Fibroblast of lung (primary cell): ENCODE measurements at regions not wholly inside any gene's neighbourhood (a gene's known extent, or its start where the extent isn't known, plus 50 kb on each side); places are given as distances from the start of the nearest gene placed in this dataset.

Experiments
- DNase-seq, 2 donors: peaks; one replicate each; pipeline versions ENCODE4 v3.0.0 to v3.0.0-alpha.2; 2010; ENCODE audit warnings: low read depth in 2 of 2
- H2AFZ ChIP-seq: 2 replicates; pipeline ENCODE4 v1.5.1; 2012; ENCODE audit warnings: low read length, control low read depth, inconsistent platforms
- H3K27ac ChIP-seq: 2 replicates; pipeline ENCODE4 v1.5.1; 2011; ENCODE audit warnings: low read length, control low read depth; ENCODE audit not compliant: insufficient read depth
- H3K27me3 ChIP-seq: 2 replicates; pipeline ENCODE4 v1.5.1; 2011; ENCODE audit warnings: mild to moderate bottlenecking, low read length; ENCODE audit not compliant: control insufficient read depth, insufficient read depth
- H3K36me3 ChIP-seq: 2 replicates; pipeline ENCODE4 v1.5.1; 2011; ENCODE audit warnings: low read length; ENCODE audit not compliant: control insufficient read depth, insufficient read depth
- H3K4me1 ChIP-seq: 2 replicates; pipeline ENCODE4 v1.5.1; 2011; ENCODE audit warnings: low read length; ENCODE audit not compliant: control insufficient read depth, insufficient read depth; ENCODE audit errors: extremely low read depth
- H3K4me2 ChIP-seq: 2 replicates; pipeline ENCODE4 v1.5.1; 2011; ENCODE audit warnings: low read length, control low read depth; ENCODE audit not compliant: insufficient read depth; ENCODE audit errors: extremely low read depth
- H3K4me3 ChIP-seq, 4 experiments: fragments of 200-600 bp in 1 of 4; sonication (generic) in 1 of 4; replicated peaks in 1 of 4; 2 replicates each; pipeline ENCODE4 v1.5.1; 2011 to 2016; ENCODE audit warnings: low read length in 4 of 4, low read depth in 3 of 4, mild to moderate bottlenecking in 3 of 4, control low read depth in 2 of 4, inconsistent platforms in 1 of 4, mixed read lengths in 1 of 4; ENCODE audit not compliant: insufficient read depth in 1 of 4; ENCODE audit errors: control extremely low read depth in 1 of 4
- H3K79me2 ChIP-seq: 2 replicates; pipeline ENCODE4 v1.5.1; 2012; ENCODE audit warnings: mild to moderate bottlenecking, low read length, inconsistent platforms; ENCODE audit not compliant: control insufficient read depth, insufficient read depth
- H3K9ac ChIP-seq: 2 replicates; pipeline ENCODE4 v1.5.1; 2011; ENCODE audit warnings: mild to moderate bottlenecking, low read length, control low read depth; ENCODE audit not compliant: insufficient read depth
- H3K9me3 ChIP-seq: 2 replicates; pipeline ENCODE4 v1.5.1; 2012; ENCODE audit warnings: low read depth, low read length; ENCODE audit not compliant: control insufficient read depth, insufficient read depth
- H4K20me1 ChIP-seq: 2 replicates; pipeline ENCODE4 v1.5.1; 2011; ENCODE audit warnings: low read length; ENCODE audit not compliant: control insufficient read depth, insufficient read depth; ENCODE audit errors: extremely low read depth
- EZH2 ChIP-seq: IDR thresholded peaks from 2 replicates; pipeline ENCODE4 v1.5.1; 2012; ENCODE audit warnings: low read length, control low read depth, mild to moderate bottlenecking; ENCODE audit errors: missing control alignments
- TF ChIP-seq, protein P1 (sequence below), 2 donors: IDR thresholded peaks in 1 of 2; conservative IDR thresholded peaks in 1 of 2; 1 replicate in 1 of 2; 2 replicates in 1 of 2; pipeline ENCODE4 v1.5.1; 2011 to 2012; ENCODE audit warnings: low read length in 2 of 2, control low read depth in 1 of 2, inconsistent platforms in 1 of 2, low read depth in 1 of 2, mild to moderate bottlenecking in 1 of 2

DNA sequence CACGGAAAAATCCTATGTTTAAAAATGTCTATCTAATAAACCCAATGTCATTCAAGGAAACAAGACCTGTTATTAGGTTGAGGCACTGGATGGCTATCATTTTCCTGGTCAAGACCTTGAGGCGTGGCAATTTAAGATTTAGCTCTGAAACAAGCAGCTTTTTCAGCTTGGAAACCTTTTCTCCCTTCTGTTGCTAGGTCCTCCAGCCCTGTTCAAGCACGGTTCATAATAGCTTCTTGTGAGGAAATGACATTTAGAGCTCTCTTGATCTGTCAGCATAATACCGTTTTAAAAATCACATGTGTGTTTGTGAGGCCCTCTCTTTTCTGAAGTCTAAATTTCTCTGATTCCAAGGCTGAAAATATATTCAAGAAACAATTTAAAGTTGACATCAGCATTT is 133.6 kb upstream of the GRPR start:
- no peak for TF ChIP-seq EZH2
- TF ChIP-seq, protein P1, sequence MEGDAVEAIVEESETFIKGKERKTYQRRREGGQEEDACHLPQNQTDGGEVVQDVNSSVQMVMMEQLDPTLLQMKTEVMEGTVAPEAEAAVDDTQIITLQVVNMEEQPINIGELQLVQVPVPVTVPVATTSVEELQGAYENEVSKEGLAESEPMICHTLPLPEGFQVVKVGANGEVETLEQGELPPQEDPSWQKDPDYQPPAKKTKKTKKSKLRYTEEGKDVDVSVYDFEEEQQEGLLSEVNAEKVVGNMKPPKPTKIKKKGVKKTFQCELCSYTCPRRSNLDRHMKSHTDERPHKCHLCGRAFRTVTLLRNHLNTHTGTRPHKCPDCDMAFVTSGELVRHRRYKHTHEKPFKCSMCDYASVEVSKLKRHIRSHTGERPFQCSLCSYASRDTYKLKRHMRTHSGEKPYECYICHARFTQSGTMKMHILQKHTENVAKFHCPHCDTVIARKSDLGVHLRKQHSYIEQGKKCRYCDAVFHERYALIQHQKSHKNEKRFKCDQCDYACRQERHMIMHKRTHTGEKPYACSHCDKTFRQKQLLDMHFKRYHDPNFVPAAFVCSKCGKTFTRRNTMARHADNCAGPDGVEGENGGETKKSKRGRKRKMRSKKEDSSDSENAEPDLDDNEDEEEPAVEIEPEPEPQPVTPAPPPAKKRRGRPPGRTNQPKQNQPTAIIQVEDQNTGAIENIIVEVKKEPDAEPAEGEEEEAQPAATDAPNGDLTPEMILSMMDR (conservative IDR thresholded peaks at IDR 0.05 in 1 of 2, IDR thresholded peaks at IDR 0.05 in 1 of 2; ENCODE audit: low read depth in 1 of 2, low read length in 2 of 2) = no peak
- Histone ChIP-seq H3K4me1 (peaks cover 2% of the 10 kb centered on the region), H3K79me2 (no peaks in the 10 kb centered on the region), H2AFZ (peak overlapping the region; percentile 8), H3K9ac (no peak overlapping the region), H3K4me3 (no peak overlapping the region), H3K27ac (peak overlapping the region; percentile 53), H4K20me1 (no peaks in the 10 kb centered on the region), H3K9me3 (no peaks in the 10 kb centered on the region), H3K27me3 (no peaks in the 10 kb centered on the region), H3K36me3 (no peaks in the 10 kb centered on the region), H3K4me2 (no peak overlapping the region)
- DNase-seq = no peak

DNA sequence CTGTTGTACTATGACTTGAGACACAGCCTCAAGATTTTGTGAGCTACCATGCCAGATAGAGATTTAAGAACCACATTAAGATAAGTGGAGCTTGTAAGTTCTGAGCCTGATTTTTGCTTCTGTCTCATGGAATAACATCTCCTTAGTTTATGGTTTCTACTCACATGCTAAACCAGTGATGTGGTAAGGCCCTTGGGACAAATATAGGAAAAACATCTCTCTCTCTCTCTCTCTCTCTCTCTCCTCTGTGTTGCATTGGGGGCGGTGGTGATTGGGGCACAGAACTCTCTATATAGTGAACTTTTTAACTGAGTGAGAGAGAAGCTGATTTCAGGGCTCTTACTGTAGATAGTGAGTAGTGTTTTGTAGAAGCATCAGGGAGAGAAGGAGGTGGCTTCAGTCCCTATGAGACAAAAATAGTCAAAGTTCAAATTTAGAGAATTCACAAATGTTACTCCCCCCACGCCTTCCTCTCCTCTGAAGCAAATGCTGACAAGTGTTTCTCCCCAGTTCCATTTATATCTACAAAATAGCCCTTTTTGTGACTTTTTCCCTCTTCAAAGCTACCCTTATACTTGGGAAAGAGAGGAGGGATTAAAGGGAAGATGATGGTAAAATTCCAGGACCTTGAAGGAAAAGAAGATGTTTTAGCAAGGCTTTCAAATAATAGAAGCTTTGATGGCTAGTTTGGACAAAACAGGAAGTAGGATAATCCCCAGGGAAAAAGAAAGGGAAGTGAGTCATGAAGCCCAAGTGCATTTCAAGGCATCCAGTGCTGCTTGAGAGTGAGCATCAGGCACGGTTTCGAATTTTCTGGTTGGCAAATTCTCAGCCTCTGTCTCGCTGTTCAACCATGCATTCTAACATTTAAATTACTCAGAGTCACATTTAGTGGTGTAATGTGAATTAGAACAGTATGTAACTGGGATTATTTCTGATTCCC is 134.3 kb upstream of the AP1S2 start:
- Histone ChIP-seq H3K79me2 (no peaks in the 10 kb centered on the region), H3K9ac (no peak overlapping the region), H3K27me3 (no peaks in the 10 kb centered on the region), H4K20me1 (no peaks in the 10 kb centered on the region), H3K4me2 (no peak overlapping the region), H3K9me3 (no peaks in the 10 kb centered on the region), H3K36me3 (no peaks in the 10 kb centered on the region), H3K4me1 (peaks cover 2% of the 10 kb centered on the region), H3K4me3 (no peak overlapping the region), H2AFZ (peak overlapping the region; percentile 7), H3K27ac (no peak overlapping the region)
- DNase-seq = peak; percentile 64 to 68
- TF ChIP-seq, protein P1 (conservative IDR thresholded peaks at IDR 0.05 in 1 of 2, IDR thresholded peaks at IDR 0.05 in 1 of 2; ENCODE audit: low read depth in 1 of 2, low read length in 2 of 2) = no peak
- TF ChIP-seq EZH2 = no peak

- peak in 1 of 2 donors; percentile 1 for DNase-seq
- TF ChIP-seq EZH2 = no peak
- TF ChIP-seq, protein P1 (conservative IDR thresholded peaks at IDR 0.05 in 1 of 2, IDR thresholded peaks at IDR 0.05 in 1 of 2; ENCODE audit: low read depth in 1 of 2, low read length in 2 of 2) = no peak
- Histone ChIP-seq H3K4me1 (peaks cover 2% of the 10 kb centered on the region), H3K9ac (no peak overlapping the region), H2AFZ (no peak overlapping the region), H3K4me2 (no peak overlapping the region), H3K9me3 (no peaks in the 10 kb centered on the region), H4K20me1 (no peaks in the 10 kb centered on the region), H3K79me2 (no peaks in the 10 kb centered on the region), H3K27ac (no peak overlapping the region), H3K27me3 (no peaks in the 10 kb centered on the region), H3K36me3 (no peaks in the 10 kb centered on the region), H3K4me3 (no peak overlapping the region)
Observed at GRCh38 chrX:15985937-15986336, 131.3 kb upstream of the AP1S2 start.
